H9 (cell line): ENCODE measurements at regions not wholly inside any gene's neighbourhood (a gene's known extent, or its start where the extent isn't known, plus 50 kb on each side); places are given as distances from the start of the nearest gene placed in this dataset.
A peak's percentile ranks its signal among the peaks of the same experiment; 100 is the strongest.

Experiments used
- DNase-seq: peaks from one replicate; pipeline ENCODE4 v3.0.0-alpha.2; 2017
- H2AFZ ChIP-seq: one replicate; pipeline ENCODE4 v1.6.1; 2013; ENCODE audit warnings: mild to moderate bottlenecking, low read length, control low read depth, moderate library complexity
- H2AK5ac ChIP-seq: 2 replicates; pipeline ENCODE4 v1.6.1; 2013; ENCODE audit warnings: low read length, control low read depth, mixed read lengths; ENCODE audit not compliant: insufficient read length
- H2BK120ac ChIP-seq: one replicate; pipeline ENCODE4 v1.6.1; 2013; ENCODE audit warnings: low read depth, mild to moderate bottlenecking, low read length, control low read depth, inconsistent platforms; ENCODE audit not compliant: poor library complexity, severe bottlenecking
- H2BK12ac ChIP-seq: 2 replicates; pipeline ENCODE4 v1.6.1; 2013; ENCODE audit warnings: low read length, control low read depth, mixed read lengths, low read depth; ENCODE audit not compliant: insufficient read length
- H2BK15ac ChIP-seq: 2 replicates; pipeline ENCODE4 v1.6.1; 2013; ENCODE audit warnings: low read depth, low read length, control low read depth
- H2BK20ac ChIP-seq: one replicate; pipeline ENCODE4 v1.6.1; 2013; ENCODE audit warnings: low read depth, mild to moderate bottlenecking, low read length, control low read depth, inconsistent platforms; ENCODE audit not compliant: poor library complexity, severe bottlenecking
- H2BK5ac ChIP-seq: 2 replicates; pipeline ENCODE4 v1.6.1; 2013; ENCODE audit warnings: low read length, control low read depth, mixed read lengths; ENCODE audit not compliant: insufficient read length
- H3K14ac ChIP-seq: 2 replicates; pipeline ENCODE4 v1.6.1; 2013; ENCODE audit warnings: low read length, control low read depth; ENCODE audit not compliant: insufficient read depth
- H3K18ac ChIP-seq: 2 replicates; pipeline ENCODE4 v1.6.1; 2013; ENCODE audit warnings: low read depth, mild to moderate bottlenecking, mixed read lengths, low read length, control low read depth; ENCODE audit not compliant: insufficient read length
- H3K23ac ChIP-seq: 2 replicates; pipeline ENCODE4 v1.6.1; 2013; ENCODE audit warnings: low read length, control low read depth, mixed read lengths, low read depth; ENCODE audit not compliant: insufficient read length
- H3K23me2 ChIP-seq: 2 replicates; pipeline ENCODE4 v1.6.1; 2013; ENCODE audit warnings: low read depth, mild to moderate bottlenecking, mixed read lengths, low read length, control low read depth; ENCODE audit not compliant: insufficient read length, poor library complexity, severe bottlenecking
- H3K27ac ChIP-seq: 2 replicates; pipeline ENCODE4 v1.5.1; 2013; ENCODE audit warnings: low read length, control low read depth, mixed read lengths, low read depth; ENCODE audit not compliant: insufficient read length
- H3K27me3 ChIP-seq: 2 replicates; pipeline ENCODE4 v1.6.1; 2013; ENCODE audit warnings: low read length, control low read depth, inconsistent platforms; ENCODE audit not compliant: insufficient read depth
- H3K4ac ChIP-seq: 2 replicates; pipeline ENCODE4 v1.6.1; 2013; ENCODE audit warnings: low read depth, mild to moderate bottlenecking, control low read depth, inconsistent platforms, low read length, moderate library complexity
- H3K4me1 ChIP-seq: 2 replicates; pipeline ENCODE4 v1.6.1; 2013; ENCODE audit warnings: low read length, control low read depth, inconsistent platforms; ENCODE audit not compliant: insufficient read depth
- H3K4me2 ChIP-seq: 2 replicates; pipeline ENCODE4 v1.6.1; 2013; ENCODE audit warnings: low read length, control low read depth, mixed read lengths; ENCODE audit not compliant: insufficient read length, insufficient read depth
- H3K56ac ChIP-seq: 2 replicates; pipeline ENCODE4 v1.6.1; 2013; ENCODE audit warnings: low read depth, mild to moderate bottlenecking, mixed read lengths, low read length, control low read depth; ENCODE audit not compliant: insufficient read length
- H3K79me1 ChIP-seq: 2 replicates; pipeline ENCODE4 v1.6.1; 2013; ENCODE audit warnings: low read depth, mild to moderate bottlenecking, moderate library complexity, low read length, control low read depth, inconsistent platforms; ENCODE audit not compliant: insufficient read depth, poor library complexity, severe bottlenecking
- H3K79me2 ChIP-seq: 2 replicates; pipeline ENCODE4 v1.6.1; 2013; ENCODE audit warnings: low read length, control low read depth, inconsistent platforms; ENCODE audit not compliant: insufficient read depth
- H3K9ac ChIP-seq: 2 replicates; pipeline ENCODE4 v1.6.1; 2013; ENCODE audit warnings: low read length, control low read depth, mixed read lengths; ENCODE audit not compliant: insufficient read length; ENCODE audit errors: extremely low read depth
- H3K9me3 ChIP-seq: one replicate; pipeline ENCODE4 v1.6.1; 2013; ENCODE audit warnings: low read depth, low read length, inconsistent platforms; ENCODE audit not compliant: control insufficient read depth
- H3T11ph ChIP-seq: one replicate; pipeline ENCODE4 v1.6.1; 2013; ENCODE audit warnings: mild to moderate bottlenecking, low read length, control low read depth, inconsistent platforms
- H4K20me1 ChIP-seq: one replicate; pipeline ENCODE4 v1.6.1; 2013; ENCODE audit not compliant: control insufficient read depth, insufficient read length, insufficient read depth
- H4K5ac ChIP-seq: 2 replicates; pipeline ENCODE4 v1.6.1; 2013; ENCODE audit warnings: low read depth, mild to moderate bottlenecking, mixed read lengths, low read length, control low read depth; ENCODE audit not compliant: insufficient read length
- H4K8ac ChIP-seq: replicated peaks from 2 replicates; pipeline ENCODE4 v1.6.1; 2013; ENCODE audit warnings: low read length, control low read depth, mixed read lengths, low read depth; ENCODE audit not compliant: insufficient read length
- H4K91ac ChIP-seq: 2 replicates; pipeline ENCODE4 v1.6.1; 2013; ENCODE audit warnings: low read depth, mild to moderate bottlenecking, moderate library complexity, mixed read lengths, low read length, control low read depth; ENCODE audit not compliant: insufficient read length
- H3K27ac Mint-ChIP-seq, 3 experiments: 2 replicates in 2 of 3; 3 replicates in 1 of 3; pipeline ENCODE4 v1.8.0; 2020 to 2021; ENCODE audit warnings: mixed read lengths in 3 of 3, mild to moderate bottlenecking in 1 of 3, moderate library complexity in 1 of 3
- H3K27me3 Mint-ChIP-seq: 2 replicates; pipeline ENCODE4 v1.8.0; 2021; ENCODE audit warnings: low read depth, mild to moderate bottlenecking, moderate library complexity, mixed read lengths
- H3K36me3 Mint-ChIP-seq, 3 experiments: 2 replicates in 2 of 3; 3 replicates in 1 of 3; pipeline ENCODE4 v1.8.0; 2020 to 2021; ENCODE audit warnings: low read depth in 3 of 3, mixed read lengths in 3 of 3; ENCODE audit not compliant: insufficient read depth in 1 of 3
- H3K4me1 Mint-ChIP-seq, 2 experiments: 2 replicates each; pipeline ENCODE4 v1.8.0; 2020; ENCODE audit warnings: mixed read lengths in 2 of 2
- H3K4me3 Mint-ChIP-seq, 2 experiments: 2 replicates in 1 of 2; 3 replicates in 1 of 2; pipeline ENCODE4 v1.8.0; 2020 to 2021; ENCODE audit warnings: mild to moderate bottlenecking in 2 of 2, mixed read lengths in 2 of 2, moderate library complexity in 1 of 2
- H3K9me3 Mint-ChIP-seq, 2 experiments: 2 replicates in 1 of 2; 3 replicates in 1 of 2; pipeline ENCODE4 v1.8.0; 2020; ENCODE audit warnings: mild to moderate bottlenecking in 2 of 2, mixed read lengths in 2 of 2, moderate library complexity in 1 of 2
- WGBS: extraction: QIAGEN DNeasy Blood & Tissue Kit; methylation state at CpG from one replicate; pipeline ENCODE4 v1.1.7; 2013; ENCODE audit warnings: missing lambda C conversion rate, low lambda C conversion rate, mixed read lengths; ENCODE audit not compliant: insufficient read length; ENCODE audit errors: extremely low coverage; 5-methylcytosine and 5-hydroxymethylcytosine counted together
- TF ChIP-seq, protein P1 (sequence below): fragments of 200-600 bp; sonication (generic); conservative IDR thresholded peaks from 3 replicates; pipeline ENCODE4 v1.8.0; 2021; ENCODE audit warnings: antibody characterized with exemption, mild to moderate bottlenecking

DNA sequence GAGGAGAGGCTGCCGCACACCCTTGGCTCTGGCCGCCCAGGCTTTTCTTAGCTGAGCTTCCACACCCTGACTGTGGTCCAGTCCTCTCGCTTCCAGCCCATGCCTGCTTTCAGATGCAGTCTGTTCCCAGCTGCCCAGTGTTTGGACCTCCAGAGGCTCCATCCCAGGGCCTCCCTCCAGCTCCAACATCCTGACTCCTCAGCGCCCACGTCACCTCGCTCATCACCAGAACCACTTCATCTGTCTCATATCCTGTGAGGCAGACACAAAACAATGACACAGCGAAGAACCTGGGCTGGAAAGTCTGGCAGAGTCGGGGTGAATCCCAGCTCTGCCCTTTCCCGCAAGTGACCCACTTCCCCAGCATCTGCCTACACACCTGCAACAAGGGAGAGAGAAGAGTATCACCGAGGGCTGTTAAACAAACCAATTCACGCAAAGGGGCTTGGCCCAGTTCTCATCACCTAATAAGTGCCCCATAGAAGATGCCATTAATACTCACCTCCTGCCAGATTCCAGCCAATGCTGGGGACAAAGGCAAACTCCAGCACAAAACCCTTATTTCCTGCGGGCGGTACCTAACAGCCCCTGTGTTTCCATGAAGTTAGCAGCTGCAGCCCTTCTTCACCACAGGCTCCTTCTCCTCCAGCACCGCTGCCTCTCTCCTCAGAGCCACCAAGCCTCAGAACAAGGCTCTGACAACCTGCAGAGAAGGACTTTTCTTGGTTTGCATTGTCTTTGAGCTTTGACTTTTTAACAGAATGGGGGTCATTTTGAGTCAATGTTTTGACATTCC, 133.4 kb upstream of the CDH4 start:
- Histone ChIP-seq H2AK5ac (no peak overlapping the region), H3K79me1 (no peaks in the 10 kb centered on the region), H3T11ph (no peak overlapping the region), H3K23me2 (no peaks in the 10 kb centered on the region), H2BK12ac (no peak overlapping the region), H3K9ac (no peak overlapping the region), H2BK5ac (no peak overlapping the region), H3K4me1 (no peaks in the 10 kb centered on the region), H3K9me3 (no peaks in the 10 kb centered on the region), H3K4me2 (no peak overlapping the region), H2AFZ (no peak overlapping the region), H3K27me3 (no peaks in the 10 kb centered on the region; the same call in 1 of the 2 replicates), H2BK120ac (no peak overlapping the region), H3K23ac (no peak overlapping the region), H2BK20ac (no peak overlapping the region), H3K14ac (no peak overlapping the region), H4K5ac (no peak overlapping the region), H3K79me2 (no peaks in the 10 kb centered on the region), H4K20me1 (no peaks in the 10 kb centered on the region), H3K56ac (no peak overlapping the region), H4K8ac (no peak overlapping the region), H3K4ac (no peak overlapping the region), H4K91ac (no peak overlapping the region), H2BK15ac (no peak overlapping the region), H3K27ac (no peak overlapping the region), H3K18ac (no peak overlapping the region)
- TF ChIP-seq, protein P1, sequence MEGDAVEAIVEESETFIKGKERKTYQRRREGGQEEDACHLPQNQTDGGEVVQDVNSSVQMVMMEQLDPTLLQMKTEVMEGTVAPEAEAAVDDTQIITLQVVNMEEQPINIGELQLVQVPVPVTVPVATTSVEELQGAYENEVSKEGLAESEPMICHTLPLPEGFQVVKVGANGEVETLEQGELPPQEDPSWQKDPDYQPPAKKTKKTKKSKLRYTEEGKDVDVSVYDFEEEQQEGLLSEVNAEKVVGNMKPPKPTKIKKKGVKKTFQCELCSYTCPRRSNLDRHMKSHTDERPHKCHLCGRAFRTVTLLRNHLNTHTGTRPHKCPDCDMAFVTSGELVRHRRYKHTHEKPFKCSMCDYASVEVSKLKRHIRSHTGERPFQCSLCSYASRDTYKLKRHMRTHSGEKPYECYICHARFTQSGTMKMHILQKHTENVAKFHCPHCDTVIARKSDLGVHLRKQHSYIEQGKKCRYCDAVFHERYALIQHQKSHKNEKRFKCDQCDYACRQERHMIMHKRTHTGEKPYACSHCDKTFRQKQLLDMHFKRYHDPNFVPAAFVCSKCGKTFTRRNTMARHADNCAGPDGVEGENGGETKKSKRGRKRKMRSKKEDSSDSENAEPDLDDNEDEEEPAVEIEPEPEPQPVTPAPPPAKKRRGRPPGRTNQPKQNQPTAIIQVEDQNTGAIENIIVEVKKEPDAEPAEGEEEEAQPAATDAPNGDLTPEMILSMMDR = no peak
- peaks cover 70% of the 10 kb centered on the region for H3K27me3 Mint-ChIP-seq
- H3K4me3 Mint-ChIP-seq = no peak overlapping the region
- peak overlapping the region in 1 of 3 experiments; percentile 26; a peak in 2 of 7 replicates for H3K27ac Mint-ChIP-seq
- H3K4me1 Mint-ChIP-seq = peaks cover 18% of the 10 kb centered on the region in 2 experiments
- peaks cover 3 to 4% of the 10 kb centered on the region in 2 experiments; a peak in 3 of 5 replicates for H3K9me3 Mint-ChIP-seq
- no CpG with 5 or more reads among the region's 14 CpGs for WGBS
- H3K36me3 Mint-ChIP-seq = no peaks in the 10 kb centered on the region; a peak in 1 of 7 replicates
- no peak for DNase-seq
